Glomerular visceral epithelial cell (primary cell): ENCODE measurements at regions not wholly inside any gene's neighbourhood (a gene's known extent, or its start where the extent isn't known, plus 50 kb on each side); places are given as distances from the start of the nearest gene placed in this dataset.

Experiments
- DNase-seq: peaks from one replicate; pipeline ENCODE4 v3.0.0-alpha.2; 2016; ENCODE audit errors: extremely low spot score

DNA sequence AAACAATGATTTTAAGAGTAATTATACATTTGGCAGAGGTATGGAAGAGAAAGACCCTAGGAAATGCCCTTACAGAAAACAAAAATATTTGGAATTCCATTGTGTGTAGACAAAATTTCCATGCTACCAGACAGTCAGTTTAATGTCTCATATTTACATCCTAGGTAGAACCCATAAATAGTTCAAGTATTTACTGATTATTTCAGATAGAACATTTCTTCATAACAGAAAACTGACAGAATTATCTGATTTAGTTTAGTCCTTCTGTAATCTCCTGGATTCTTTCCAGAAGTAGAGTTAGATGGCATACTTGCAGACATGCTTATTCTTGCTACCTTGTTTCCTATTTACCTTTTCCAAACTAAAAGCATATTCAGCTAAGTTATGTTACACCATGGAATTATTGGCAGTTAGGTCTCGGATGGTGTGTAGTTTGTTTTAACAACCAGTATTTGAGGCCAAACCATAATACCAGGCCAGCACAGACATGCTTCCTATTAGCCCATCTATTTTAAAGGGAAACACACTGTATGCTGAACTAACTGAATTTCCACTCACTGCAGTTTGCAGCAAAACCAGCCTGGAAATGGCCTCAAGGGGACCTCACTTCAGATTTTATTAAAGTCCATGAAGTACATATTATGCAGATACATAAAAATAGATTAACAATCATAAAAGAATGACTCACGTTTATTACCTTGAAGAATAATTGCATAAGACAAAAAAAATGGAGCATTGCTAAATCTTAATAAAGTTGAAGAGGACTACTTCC lies 126.6 kb upstream of the LRIG3 start:
- no peak for DNase-seq

DNA sequence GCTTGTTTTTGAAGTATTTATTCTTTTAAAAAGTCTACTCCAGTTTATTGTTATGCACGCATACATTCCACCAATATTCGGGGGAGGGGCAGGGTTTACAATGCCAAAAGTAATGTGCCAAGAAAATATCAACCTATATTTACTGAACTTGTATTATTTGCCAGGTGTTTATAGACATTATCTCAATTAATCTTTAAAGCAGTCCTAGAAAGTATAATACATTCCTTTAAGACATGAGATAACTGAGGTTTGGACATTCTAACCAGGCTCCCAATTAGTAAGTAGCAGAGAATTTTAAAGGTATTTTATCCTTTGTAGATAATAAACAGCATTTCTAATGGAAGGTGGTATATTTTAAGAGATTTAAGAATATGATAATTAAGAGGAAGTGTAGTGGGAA lies 124.5 kb upstream of the LRIG3 start:
- no peak for DNase-seq

DNA sequence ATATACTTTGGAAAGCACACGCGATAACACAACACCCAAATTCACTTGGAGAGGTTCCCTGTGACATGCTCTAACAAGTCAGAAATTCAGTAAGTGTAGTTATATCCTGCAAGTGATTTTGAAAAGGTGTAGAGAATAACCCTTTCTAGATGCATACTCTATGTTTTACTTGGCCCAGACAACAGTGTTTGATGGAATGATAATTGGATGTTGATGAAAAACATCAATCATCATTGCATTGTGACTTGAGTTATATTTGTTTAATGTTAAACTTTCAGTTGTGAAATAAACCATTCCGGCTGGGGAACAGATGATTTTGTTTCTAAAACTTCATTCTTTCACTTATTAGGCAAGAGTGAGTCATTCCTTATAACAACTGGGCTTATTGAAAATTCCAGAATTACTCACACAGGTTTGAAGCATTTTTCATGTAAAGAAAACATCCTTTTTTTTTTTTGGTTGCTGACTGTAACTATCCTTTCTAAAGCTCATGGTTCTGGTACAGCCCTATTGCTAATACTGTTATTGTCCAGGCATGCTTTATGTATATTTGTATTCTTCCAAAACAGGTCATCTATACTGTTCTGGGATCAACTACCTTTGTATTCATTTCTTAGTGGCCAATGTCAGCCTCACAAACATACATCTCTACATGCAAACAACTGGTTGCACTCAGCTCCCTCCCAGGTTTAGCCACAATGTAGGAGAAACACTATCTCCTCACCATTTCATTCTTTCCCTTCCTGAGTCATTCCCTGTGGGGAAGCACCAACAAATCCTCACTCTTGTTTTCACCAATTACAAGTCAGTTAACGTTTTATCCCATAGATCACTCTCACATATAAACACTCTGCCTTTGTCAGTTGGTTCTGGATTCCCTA lies 121.2 kb upstream of the LRIG3 start:
- DNase-seq: peak; percentile 75

DNA sequence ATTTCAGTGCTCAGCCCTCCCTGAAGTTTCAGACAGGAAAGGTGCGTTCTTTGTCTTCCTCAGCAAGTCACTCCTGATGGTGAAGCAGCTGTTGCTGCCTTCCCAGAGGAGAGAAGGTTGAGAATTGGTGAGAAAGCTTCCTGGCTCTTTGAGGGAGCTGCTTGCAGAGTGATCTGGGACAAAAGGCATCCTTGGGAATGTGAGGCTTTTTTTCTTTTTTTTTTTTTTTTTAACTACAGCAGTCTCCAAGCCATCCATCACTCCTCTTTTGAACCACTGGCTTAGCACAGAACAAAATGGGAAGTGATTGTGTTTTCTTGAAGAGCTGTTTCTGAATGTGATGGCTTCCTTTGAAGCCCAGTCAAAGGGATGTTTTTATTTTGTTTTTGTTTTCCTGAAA lies 120.4 kb upstream of the LRIG3 start:
- peak; percentile 83 for DNase-seq

DNA sequence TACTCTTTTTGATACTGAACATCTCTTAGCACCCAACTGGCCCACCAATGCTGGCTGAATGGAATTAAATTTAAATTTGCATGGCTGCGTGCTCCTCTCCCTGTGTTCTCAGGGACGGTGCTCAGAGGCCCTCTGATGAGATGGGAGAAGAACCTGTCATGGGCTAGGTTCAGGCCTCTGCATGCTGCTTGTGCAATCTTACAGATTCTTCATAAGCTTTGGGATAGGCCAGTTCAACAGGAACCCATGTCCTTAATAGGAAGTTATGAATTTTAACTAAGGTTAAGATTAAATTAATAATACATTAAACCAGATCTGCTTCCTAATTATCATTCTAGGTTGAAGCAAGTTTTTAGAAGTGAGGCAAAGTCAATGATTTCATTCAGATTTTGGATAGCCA lies 119.7 kb upstream of the LRIG3 start:
- no peak for DNase-seq

DNA sequence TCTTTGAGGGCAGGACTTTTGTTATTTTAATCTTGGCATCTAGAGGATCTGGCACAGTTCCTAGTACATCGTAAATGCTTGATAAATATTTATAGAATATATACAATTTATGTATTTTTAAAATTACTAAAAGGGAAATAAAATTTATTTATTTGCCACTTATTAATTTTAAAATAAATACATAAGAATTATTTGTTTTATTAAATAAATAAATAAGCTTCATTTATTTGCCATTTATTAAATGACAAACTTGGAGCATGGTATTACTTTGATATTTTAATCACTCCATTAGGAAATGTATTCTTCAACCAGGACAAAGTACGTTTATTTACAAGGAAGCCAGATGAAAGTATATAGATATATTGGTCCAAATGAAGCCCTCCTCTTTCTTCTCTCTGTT lies 118.7 kb upstream of the LRIG3 start:
- no peak for DNase-seq

DNA sequence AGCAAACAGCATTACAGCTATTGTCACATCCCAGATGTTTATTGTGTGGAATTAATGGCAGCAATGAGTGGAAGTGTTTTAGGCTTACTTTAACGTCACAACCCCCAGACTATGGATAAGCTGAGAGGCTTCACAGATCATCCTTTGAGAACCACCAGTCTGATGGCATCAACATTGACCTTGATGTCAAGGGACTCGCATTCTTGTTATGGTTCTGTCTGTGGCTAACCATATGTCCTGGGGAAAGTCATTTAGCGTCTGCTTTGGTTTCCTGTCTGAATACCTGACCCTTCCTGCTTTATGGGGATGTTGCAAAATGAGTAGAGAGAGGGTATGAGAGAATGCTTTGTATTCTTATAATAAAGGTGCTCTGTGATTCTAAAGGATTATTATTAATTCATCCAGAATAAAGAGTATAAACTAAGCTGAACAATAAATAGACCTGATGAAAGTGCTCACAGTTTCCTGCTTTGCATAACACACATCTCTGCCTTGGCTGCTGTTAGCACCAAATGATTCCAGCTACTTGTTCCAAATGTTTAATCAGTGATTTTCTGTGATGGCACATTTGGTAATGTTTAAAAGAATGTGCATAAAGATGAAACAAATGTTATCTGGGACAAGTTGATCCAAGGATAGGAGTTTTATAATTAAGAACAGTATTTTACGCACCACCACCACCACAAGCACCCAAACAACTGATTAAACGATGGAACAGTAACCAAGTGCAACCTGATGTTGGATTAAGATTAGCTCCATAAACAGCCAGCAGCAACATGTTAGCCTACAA lies 116.9 kb upstream of the LRIG3 start:
- DNase-seq: peak; percentile 64

DNA sequence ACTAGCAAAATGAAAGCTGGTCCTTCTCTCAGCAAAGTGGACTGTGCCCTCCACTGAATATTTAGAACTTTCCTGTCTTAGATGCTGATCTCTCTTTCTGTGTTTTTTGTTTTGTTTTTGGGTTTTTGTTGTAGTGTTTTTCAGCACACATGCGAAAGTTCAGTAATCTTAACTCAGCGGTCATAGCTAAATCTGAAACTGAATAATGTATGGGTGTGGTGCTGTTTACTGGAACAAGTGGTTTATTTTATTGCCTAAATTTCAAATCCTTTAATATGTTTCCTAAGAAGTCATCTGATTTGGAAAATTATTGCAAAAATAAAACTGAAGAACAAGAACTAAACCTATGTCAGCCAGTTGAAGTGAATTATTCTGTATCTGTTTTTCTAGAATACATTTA lies 116.0 kb upstream of the LRIG3 start:
- DNase-seq: no peak

DNA sequence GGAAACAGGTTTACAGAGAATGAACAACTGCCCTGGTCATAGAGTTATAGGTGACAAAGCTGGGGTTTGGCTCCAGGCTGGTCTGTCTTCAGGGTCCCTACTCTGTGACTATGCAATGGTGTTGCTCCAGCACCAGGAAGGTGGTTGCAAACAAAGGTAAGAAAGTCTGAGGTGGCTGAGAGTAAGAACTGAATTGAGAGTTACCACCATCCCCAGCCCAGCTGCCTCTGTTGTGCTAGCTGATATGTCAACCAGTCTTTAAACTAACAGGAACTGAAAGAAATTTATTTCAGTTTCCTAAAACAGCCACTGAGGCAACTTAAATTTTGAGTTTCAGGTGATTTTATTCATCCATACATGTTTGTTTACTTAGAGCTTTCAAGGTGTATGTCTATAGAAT lies 111.0 kb upstream of the LRIG3 start:
- no peak for DNase-seq

DNA sequence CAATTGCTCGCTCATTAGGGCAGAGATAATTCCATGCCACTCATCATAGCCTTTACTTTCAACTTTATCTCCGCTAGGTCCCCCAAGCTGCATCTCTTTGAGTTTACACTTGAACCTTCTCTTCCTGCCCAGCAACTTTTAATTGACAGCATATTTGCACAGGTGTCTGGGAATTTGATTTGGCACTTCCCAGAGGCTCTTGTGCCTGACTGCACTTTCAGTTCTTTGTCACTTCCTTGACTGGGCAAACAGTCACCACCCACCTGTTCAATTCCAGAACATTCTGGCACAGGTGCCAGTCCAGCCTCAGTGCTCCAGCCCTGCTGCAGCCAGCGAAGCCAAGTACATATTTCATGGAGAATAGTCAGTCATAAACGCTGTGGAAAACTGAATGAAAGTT lies 110.1 kb upstream of the LRIG3 start:
- no peak for DNase-seq

DNA sequence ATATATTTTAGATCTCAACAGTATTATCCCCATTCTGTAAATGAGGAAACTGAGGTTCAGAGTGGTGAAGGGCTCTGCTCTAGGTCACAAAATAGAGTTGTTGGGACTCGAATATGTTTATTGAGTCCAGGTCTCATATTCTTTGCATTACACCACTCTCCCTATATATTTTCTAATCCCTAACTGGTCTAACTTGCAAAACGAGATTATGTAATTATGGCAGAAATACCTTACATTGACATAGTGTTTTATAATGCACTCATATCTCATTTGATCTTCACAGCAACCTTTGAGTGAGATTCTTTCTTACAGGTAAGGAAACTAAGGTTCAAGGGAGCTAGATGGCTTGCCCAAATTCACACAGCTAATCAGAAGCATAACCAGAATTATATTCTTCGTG lies 106.9 kb upstream of the LRIG3 start:
- DNase-seq: no peak

DNA sequence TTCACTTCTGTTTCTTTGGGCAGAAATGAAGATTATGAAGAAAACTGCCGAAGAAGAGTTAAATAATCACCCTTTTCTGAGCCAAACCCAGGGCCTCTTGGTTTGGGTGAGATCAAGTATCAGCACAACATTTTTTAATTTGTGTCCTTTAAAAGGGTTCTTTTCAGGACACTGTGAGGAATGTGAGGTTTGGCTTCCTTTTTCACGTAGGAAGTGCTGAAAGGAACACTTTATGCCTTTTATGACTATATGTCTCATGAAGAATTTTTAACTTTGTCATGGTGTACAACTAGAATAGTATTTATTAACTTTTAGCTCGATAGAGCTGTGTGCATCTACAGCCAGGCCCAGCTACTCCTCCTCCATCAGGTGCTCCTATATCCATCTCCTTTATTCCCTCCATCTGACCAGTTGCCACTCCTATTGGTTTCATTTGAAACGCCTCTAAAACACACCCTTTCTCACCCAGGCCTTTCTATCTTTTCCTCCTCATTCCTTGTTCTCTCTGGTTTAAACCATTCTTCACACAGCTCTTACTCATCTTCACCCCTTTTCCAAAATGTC lies 103.6 kb upstream of the LRIG3 start:
- DNase-seq: no peak

DNA sequence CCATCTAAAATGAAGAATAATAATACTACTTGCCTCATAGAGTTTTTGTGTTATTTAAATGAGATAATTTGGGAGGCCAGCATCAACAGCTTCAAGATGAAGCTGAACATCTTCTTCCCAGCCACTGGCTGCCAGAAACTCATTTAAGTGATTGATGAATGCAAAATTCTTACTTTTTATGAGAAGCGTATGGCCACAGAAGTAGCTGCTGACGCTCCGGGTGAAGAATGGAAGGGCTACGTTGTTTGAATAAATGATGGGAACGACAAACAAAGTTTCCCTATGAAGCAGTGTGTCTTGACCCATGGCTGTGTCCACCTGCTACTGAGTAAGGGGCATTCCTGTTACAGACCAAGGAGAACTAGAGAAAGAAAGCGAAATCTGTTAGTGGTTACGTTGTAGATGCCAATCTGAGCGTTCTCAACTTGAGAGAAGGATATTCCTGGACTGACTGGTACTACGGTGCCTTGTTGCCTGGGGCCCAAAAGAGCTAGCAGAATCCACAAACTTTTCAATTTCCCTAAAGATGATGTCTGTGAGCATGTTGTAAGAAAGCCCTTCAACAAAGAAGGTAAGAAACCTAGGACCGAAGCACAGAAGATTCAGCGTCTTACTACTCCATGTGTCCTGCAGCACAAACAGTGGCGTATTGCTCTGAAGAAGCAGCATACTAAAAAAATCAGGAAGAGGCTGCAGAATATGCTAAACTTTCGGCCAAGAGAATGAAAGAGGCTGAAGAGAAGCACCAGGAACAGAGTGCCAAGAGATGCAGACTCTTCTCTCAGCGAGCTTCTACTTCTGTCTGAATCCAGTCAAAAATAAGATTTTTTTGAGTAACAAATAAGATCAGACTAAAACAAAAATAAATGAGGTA lies 100.0 kb upstream of the LRIG3 start:
- DNase-seq: no peak

DNA sequence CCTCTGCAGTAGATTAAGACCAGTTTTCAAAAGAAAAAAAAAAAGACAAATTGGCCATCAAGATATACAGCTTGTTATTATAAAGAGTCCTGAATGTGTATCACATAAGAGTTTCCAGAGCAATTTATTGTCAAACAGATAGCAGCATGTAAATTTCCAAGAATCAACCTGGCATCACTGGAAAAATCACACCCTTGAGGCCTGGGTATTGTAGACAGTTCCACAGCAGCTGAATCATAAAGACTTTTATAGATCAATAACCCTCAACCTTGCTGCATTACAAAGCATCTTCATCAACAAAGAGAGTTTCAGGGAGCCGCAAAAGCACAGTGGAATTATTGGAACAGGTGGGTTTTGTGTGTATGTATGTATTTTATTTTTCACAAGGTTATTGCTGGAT lies 94.6 kb upstream of the LRIG3 start:
- DNase-seq: no peak

DNA sequence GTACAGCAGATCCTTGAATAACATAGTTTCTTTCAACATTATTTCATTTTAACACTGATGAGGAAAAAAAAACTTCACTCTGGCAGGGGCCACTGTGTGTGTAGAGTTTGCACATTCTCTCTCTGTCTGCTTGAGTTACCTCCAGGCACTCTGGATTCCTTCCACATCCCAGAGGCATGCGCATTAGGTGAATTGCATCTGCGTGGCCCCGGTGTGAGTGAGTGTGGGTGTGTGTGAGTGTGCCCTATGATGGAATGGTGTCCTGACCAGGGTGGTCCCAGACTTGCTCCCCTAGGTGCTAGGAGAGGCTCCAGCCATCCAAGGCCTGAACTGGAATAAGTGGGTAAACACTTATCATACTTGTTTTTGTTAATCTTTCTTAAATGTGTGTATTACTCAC lies 90.6 kb upstream of the LRIG3 start:
- DNase-seq: no peak

DNA sequence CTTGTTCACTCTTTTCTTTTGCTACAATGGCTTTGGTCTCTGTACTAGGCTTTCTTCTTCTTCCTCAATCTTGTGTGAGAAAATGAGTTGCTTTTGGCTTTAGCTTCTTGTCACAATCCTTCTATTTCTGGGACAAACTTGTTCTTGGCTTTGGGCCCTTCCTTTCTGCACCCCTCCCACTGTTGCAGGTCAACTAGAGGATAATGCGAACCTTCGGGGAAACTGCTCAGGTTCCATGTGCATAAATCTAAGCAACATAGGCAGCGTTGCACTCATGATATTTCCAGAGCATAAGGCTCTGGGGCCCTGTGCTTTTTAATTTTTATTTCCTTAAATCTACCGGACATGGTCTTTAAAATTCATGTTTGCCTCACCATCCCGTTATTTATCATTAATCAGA lies 89.8 kb upstream of the LRIG3 start:
- no peak for DNase-seq

DNA sequence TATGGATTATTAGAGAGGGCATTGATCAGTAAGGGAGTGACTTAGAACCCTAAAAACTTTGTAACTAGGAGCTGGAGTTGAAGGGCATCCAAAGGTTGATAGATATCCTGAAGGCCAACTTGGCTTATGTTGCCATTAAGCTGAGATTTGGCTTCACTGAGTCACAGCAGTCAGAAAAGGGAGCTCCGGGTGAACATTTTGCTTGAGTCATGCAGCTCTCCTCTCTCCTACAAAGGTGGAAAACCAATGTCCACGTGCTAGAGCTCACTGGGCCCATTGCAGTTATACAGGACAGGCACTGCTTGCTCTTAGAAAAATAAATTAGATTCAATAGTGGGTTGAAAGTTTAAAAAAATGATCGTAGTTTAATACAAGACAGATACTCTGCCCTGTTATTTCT lies 87.3 kb upstream of the LRIG3 start:
- no peak for DNase-seq

DNA sequence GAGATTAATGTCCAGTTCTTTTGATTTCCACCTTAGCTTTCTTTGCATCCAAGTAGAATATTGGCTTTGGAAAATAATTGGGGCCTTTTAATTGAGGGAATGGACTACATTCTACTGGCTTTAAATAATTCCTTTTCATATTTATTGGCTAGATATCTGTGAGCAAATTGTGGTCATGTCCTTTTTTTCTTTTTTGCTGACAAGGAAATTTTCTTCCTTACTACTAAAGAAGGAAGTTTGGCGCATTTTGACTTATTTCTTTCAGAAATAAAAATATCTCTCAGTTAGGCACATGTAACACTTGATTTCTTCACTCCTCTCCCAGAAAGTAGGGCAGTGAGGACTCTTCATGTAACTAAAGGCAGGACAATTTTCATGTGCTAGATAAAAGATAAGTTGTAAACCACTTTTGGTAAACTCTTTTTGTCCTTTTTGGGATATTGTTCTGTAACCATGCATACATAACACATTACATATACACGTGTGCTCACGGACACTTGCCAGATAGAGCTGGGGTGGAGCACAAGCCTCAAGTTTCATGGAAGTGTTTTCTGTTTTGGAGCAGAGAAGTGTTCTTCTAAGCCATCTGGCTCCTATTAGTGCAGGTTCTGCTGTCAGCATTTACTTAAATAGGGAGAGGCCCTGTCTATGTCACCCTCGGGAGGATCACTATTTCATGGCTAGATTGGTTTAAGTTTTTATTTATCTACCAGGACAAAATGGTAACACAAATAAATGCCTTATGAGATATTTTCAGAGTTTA lies 85.1 kb upstream of the LRIG3 start:
- DNase-seq: no peak

DNA sequence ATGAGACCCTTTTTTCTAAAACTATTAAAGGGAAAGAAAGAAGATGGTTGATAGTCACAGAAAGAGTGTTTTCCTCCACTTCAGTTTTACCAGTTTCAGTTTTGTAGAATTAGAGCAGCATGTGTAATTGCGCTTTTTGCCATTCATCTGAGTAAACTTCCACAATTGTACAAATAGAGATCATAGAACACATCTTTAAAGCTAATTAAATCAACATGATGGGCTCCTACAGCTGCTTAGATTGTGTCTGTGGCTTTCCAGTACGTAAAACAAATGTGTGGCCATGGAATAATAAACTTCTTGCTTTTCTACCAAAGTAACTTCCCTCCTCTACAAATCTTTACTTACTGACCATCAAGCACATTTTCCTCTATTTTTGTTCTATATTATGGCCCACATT lies 84.2 kb upstream of the LRIG3 start:
- no peak for DNase-seq

DNA sequence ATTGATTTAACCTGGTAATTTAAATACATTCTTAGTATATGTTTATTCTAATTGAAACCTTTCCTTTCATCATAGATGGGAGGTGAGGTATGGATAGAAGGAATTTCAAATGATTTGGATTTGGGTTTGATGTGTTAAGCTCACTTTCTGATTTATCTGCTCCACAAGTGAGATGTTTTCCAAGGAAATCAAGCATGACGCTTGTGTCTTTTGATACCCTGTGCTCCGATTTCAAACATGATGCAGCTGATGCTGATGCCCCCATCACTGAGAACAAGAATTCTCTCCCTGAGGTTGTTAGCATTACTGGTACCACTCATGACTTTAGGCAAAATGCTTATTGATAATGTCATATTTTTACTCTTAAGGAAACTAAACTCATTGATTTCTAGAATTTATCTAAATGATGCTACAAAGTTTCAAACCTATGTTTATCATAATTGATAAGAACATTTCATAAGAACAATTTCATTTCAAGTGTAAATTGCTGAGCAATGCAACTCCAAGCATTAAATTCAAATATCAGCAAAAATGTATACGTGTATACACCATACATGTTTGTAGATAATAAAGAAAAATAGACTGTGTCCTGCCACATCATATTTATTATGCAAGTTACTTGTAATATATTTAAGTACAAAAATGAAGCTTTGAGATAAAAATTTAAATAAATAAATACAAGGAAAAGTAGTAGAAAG lies 75.5 kb upstream of the LRIG3 start:
- no peak for DNase-seq
